PFSK-1 (cell line): ENCODE measurements at regions not wholly inside any gene's neighbourhood (a gene's known extent, or its start where the extent isn't known, plus 50 kb on each side); places are given as distances from the start of the nearest gene placed in this dataset.

Experiments
- FOXP2 ChIP-seq: optimal IDR thresholded peaks from 2 replicates; pipeline ENCODE3; 2011; ENCODE audit warnings: borderline replicate concordance, control low read depth, inconsistent platforms; ENCODE audit not compliant: insufficient read depth; ENCODE audit errors: extremely low read length, extremely low read depth
- POLR2AphosphoS5 ChIP-seq: IDR thresholded peaks from 2 replicates; pipeline ENCODE4 v1.6.1; 2012; ENCODE audit warnings: low read depth, mild to moderate bottlenecking, control low read depth, low read length, moderate library complexity
- SIN3A ChIP-seq: IDR thresholded peaks from 2 replicates; pipeline ENCODE4 v1.6.1; 2012; ENCODE audit warnings: mild to moderate bottlenecking, low read length, moderate library complexity, borderline replicate concordance; ENCODE audit not compliant: insufficient read depth
- TAF1 ChIP-seq: IDR thresholded peaks from 2 replicates; pipeline ENCODE4 v1.6.1; 2012; ENCODE audit warnings: low read length, control low read depth, borderline replicate concordance; ENCODE audit not compliant: insufficient read depth
- TF ChIP-seq, protein P1 (sequence below), 2 experiments: IDR thresholded peaks; 2 replicates each; pipeline versions ENCODE4 v1.6.1 to v1.8.0; 2011 to 2012; ENCODE audit warnings: low read depth in 2 of 2, low read length in 2 of 2, control low read depth in 1 of 2, inconsistent platforms in 1 of 2, mild to moderate bottlenecking in 1 of 2, moderate library complexity in 1 of 2; ENCODE audit not compliant: insufficient read depth in 1 of 2

DNA sequence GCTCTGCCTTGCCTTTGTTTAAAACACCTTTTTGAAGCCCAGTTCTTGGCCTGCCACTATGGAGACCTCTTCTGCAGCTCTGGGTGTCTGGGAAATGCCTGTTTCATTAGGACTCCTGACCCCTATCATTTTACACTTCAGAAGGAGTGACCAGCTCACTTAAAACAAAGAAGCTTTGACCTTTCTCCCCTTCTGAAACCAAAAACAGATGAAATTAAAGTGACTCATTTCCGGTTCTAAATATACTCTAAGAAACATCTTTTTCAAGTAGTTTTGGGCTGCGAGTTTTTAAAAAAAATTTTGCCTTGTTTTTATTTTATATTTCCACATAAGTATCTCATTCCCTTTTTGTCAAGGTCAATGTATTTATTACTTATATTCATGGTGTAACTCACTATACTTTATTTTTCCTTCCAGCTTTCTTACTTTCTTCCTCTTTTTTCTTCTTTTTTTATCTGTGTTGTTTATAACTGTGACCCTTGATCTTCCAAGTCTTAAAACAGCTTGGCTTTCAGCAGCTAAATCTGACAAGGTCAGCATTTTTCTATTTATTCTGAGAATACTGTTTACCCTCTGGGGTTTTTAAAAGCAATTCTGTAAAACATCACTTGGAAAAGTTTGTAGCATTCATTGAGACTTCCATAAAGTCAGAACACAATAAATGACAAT is 672.9 kb downstream of the NR2F1-AS1 start:
- TF ChIP-seq TAF1 (no peak), POLR2AphosphoS5 (no peak), SIN3A (no peak), FOXP2 (no peak)

DNA sequence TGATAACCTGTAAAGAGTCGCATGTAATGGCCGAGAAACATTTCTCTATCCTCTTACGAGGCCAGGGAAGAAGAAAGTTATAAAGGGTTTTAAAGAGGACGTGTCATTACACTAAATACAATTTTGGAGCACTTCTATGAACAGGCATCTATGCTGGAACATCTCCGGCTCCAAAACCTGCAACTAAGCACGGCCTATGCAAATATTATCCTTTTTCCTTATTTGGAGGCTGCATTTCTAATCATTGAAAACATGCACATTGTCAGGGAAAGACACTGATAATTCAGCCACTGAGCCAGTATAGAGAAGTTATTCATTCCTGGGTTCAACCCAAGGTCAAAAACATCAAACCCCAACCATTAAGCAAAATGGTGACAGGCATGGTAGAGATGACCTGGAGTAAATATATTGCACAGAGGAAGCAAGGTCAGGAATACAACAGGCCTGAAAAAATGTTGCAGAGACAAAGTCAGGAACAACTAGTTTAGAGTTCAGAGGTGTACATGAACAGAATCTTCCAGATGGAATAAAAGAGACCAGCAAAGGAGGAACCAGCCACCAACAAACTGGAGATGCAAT is 674.1 kb downstream of the NR2F1-AS1 start:
- TF ChIP-seq POLR2AphosphoS5 (no peak), SIN3A (no peak), FOXP2 (no peak), TAF1 (no peak)
- TF ChIP-seq, protein P1, sequence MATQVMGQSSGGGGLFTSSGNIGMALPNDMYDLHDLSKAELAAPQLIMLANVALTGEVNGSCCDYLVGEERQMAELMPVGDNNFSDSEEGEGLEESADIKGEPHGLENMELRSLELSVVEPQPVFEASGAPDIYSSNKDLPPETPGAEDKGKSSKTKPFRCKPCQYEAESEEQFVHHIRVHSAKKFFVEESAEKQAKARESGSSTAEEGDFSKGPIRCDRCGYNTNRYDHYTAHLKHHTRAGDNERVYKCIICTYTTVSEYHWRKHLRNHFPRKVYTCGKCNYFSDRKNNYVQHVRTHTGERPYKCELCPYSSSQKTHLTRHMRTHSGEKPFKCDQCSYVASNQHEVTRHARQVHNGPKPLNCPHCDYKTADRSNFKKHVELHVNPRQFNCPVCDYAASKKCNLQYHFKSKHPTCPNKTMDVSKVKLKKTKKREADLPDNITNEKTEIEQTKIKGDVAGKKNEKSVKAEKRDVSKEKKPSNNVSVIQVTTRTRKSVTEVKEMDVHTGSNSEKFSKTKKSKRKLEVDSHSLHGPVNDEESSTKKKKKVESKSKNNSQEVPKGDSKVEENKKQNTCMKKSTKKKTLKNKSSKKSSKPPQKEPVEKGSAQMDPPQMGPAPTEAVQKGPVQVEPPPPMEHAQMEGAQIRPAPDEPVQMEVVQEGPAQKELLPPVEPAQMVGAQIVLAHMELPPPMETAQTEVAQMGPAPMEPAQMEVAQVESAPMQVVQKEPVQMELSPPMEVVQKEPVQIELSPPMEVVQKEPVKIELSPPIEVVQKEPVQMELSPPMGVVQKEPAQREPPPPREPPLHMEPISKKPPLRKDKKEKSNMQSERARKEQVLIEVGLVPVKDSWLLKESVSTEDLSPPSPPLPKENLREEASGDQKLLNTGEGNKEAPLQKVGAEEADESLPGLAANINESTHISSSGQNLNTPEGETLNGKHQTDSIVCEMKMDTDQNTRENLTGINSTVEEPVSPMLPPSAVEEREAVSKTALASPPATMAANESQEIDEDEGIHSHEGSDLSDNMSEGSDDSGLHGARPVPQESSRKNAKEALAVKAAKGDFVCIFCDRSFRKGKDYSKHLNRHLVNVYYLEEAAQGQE (IDR thresholded peaks at IDR 0.05; ENCODE audit: insufficient read depth in 1 of 2, low read depth in 2 of 2, low read length in 2 of 2) = no peak

GRCh38 chr5:92904021-92904420 is 677.0 kb downstream of the NR2F1-AS1 start:
- TF ChIP-seq SIN3A = no peak
- TF ChIP-seq, protein P1 (IDR thresholded peaks at IDR 0.05; ENCODE audit: insufficient read depth in 1 of 2, low read depth in 2 of 2, low read length in 2 of 2) = no peak
- TF ChIP-seq TAF1 = no peak
- no peak for TF ChIP-seq FOXP2
- TF ChIP-seq POLR2AphosphoS5 = no peak

DNA sequence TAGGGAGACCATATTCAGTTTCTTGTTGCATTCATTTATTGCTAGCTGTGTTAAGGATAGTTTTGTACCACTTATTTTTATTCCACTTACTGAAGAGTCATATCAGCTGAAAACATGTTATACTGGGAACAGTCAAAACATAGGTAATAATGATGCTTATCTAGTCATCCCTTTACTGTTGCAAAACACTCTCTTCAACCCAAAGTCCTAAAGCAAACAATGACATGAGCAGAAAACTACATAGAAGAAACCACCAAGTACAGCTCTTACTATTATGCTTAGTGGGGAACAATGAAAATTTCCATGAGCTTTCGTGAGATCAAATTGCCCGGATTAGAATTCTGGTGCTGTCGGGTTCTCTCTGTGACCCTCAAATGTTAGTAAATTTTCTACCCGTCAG is 681.4 kb downstream of the NR2F1-AS1 start:
- TF ChIP-seq SIN3A = no peak
- TF ChIP-seq, protein P1 (IDR thresholded peaks at IDR 0.05; ENCODE audit: insufficient read depth in 1 of 2, low read depth in 2 of 2, low read length in 2 of 2) = no peak
- no peak for TF ChIP-seq TAF1
- TF ChIP-seq POLR2AphosphoS5 = no peak
- TF ChIP-seq FOXP2 = no peak

DNA sequence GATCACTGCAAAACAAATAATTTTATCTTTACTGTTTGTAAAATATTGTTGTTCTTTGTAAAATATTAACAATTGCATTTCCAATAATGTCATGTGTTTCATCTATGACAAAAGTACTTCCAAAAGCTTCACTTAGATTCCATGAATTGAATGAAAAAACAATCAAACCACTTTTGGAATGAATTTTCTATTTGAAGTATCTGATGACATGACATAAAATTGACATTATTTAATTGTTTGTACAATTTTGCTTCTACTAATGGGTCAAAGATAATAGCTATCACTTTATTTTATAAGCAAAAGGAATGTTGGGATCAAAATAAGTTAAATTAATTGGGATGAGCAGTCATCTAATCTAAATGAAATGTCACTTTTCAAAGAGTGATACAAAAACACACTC is 684.3 kb downstream of the NR2F1-AS1 start:
- TF ChIP-seq TAF1 (no peak), SIN3A (no peak), POLR2AphosphoS5 (no peak), FOXP2 (no peak)
- TF ChIP-seq, protein P1 (IDR thresholded peaks at IDR 0.05; ENCODE audit: insufficient read depth in 1 of 2, low read depth in 2 of 2, low read length in 2 of 2) = no peak
